HCT116 (cell line): ENCODE measurements at regions not wholly inside any gene's neighbourhood (a gene's known extent, or its start where the extent isn't known, plus 50 kb on each side); places are given as distances from the start of the nearest gene placed in this dataset.

ENCODE experiments used
- ATAC-seq: fragments of 200-7000 bp; cut with Tn5 transposase; 2 replicates; pipeline ENCODE4 v1.9.1; 2020; ENCODE audit warnings: mild to moderate bottlenecking, moderate library complexity
- BruUV-seq: library from RNA; stranded (reverse); fragments of 400-500 nt; replicated peaks from 2 replicates; lab custom pipeline; 2021; lab: Mats Ljungman, UMichigan
- CTCF ChIA-PET: fragments of 300-600 bp; sonication (Branson Sonifier 250); formaldehyde crosslinking; loops from one replicate; lab custom pipeline; 2021; ENCODE audit warnings: antibody characterized with exemption; lab: Charles Lee
- POLR2A ChIA-PET: fragments of 300-600, 350-600 bp; sonication (Branson Sonifier 250); formaldehyde crosslinking; loops from one replicate; lab custom pipeline; 2021; ENCODE audit warnings: antibody characterized with exemption; lab: Charles Lee
- RAD21 ChIA-PET, 2 experiments: fragments of 300-600 bp; sonication (Branson Sonifier 250); formaldehyde crosslinking; loops; one replicate each; lab custom pipeline; 2023; ENCODE audit warnings: low total read pairs in 2 of 2; ENCODE audit not compliant: uncharacterized antibody in 2 of 2, unreplicated experiment in 2 of 2, low non-redundant PET in 1 of 2; lab: Charles Lee
- DNase-seq: peaks from one replicate; pipeline ENCODE4 v3.0.0-alpha.2; 2010; ENCODE audit warnings: low read depth, low spot score
- H2AFZ ChIP-seq: fragments of 200-600 bp; shearing (Covaris generic), sonication (generic); 2 replicates; pipeline ENCODE4 v1.6.1; 2017; ENCODE audit warnings: low read depth, mixed run types, mixed read lengths, antibody characterized with exemption, low read length; ENCODE audit not compliant: poor library complexity, severe bottlenecking
- H3K27ac ChIP-seq: 2 replicates; pipeline ENCODE4 v1.5.1; 2012; ENCODE audit warnings: low read depth, low read length
- H3K27me3 ChIP-seq: fragments of 200-600 bp; sonication (generic); 2 replicates; pipeline ENCODE4 v1.6.1; 2016; ENCODE audit warnings: mixed run types, low read length, mixed read lengths; ENCODE audit not compliant: insufficient read depth
- H3K36me3 ChIP-seq, 2 experiments: fragments of 200-500 bp in 1 of 2; fragments of 200-600 bp in 1 of 2; sonication (Bioruptor generic) in 1 of 2; sonication (generic) in 1 of 2; 2 replicates each; pipeline versions ENCODE4 v1.5.1 to v1.6.1; 2014 to 2016; ENCODE audit warnings: low read length in 2 of 2, inconsistent platforms in 1 of 2, mixed read lengths in 1 of 2, mixed run types in 1 of 2; ENCODE audit not compliant: insufficient read depth in 2 of 2, control insufficient read depth in 1 of 2
- H3K4me1 ChIP-seq, 2 experiments: fragments of 200-600 bp in 1 of 2; sonication (generic) in 1 of 2; 2 replicates each; pipeline versions ENCODE4 v1.5.1 to v1.6.1; 2012 to 2017; ENCODE audit warnings: low read length in 2 of 2, inconsistent platforms in 1 of 2, mild to moderate bottlenecking in 1 of 2, mixed read lengths in 1 of 2, mixed run types in 1 of 2, moderate library complexity in 1 of 2; ENCODE audit not compliant: insufficient read depth in 2 of 2, control insufficient read depth in 1 of 2
- H3K4me2 ChIP-seq: fragments of 200-600 bp; sonication (generic); 2 replicates; pipeline ENCODE4 v1.6.1; 2017; ENCODE audit warnings: mixed run types, low read length, mixed read lengths
- H3K4me3 ChIP-seq, 2 experiments: fragments of 200-600 bp in 1 of 2; sonication (generic) in 1 of 2; replicated peaks in 1 of 2; 2 replicates each; pipeline ENCODE4 v1.5.1; 2011 to 2016; ENCODE audit warnings: low read length in 2 of 2, control low read depth in 1 of 2, low read depth in 1 of 2, mild to moderate bottlenecking in 1 of 2, mixed read lengths in 1 of 2, mixed run types in 1 of 2
- H3K79me2 ChIP-seq: fragments of 200-600 bp; sonication (generic); 2 replicates; pipeline ENCODE4 v1.6.1; 2017; ENCODE audit warnings: mild to moderate bottlenecking, mixed run types, low read length, moderate library complexity, mixed read lengths; ENCODE audit not compliant: insufficient read depth
- H3K9ac ChIP-seq: fragments of 200-600 bp; sonication (generic); 2 replicates; pipeline ENCODE4 v1.6.1; 2016; ENCODE audit warnings: low read length, mixed read lengths
- H3K9me2 ChIP-seq: fragments of 200-600 bp; sonication (generic), shearing (Covaris generic); 2 replicates; pipeline ENCODE4 v1.6.1; 2017; ENCODE audit warnings: mixed run types, mild to moderate bottlenecking, moderate library complexity; ENCODE audit not compliant: insufficient read depth
- H3K9me3 ChIP-seq, 2 experiments: fragments of 200-500 bp in 1 of 2; fragments of 200-600 bp in 1 of 2; sonication (Bioruptor generic) in 1 of 2; sonication (generic) in 1 of 2; 2 replicates each; pipeline ENCODE4 v1.6.1; 2014 to 2017; ENCODE audit warnings: low read length in 2 of 2, mixed read lengths in 2 of 2, inconsistent platforms in 1 of 2, low read depth in 1 of 2, mild to moderate bottlenecking in 1 of 2, mixed run types in 1 of 2, moderate library complexity in 1 of 2; ENCODE audit not compliant: control insufficient read depth in 1 of 2, insufficient read depth in 1 of 2
- H4K20me1 ChIP-seq: fragments of 200-600 bp; sonication (generic), shearing (Covaris generic); 2 replicates; pipeline ENCODE4 v1.6.1; 2017; ENCODE audit warnings: mixed run types, mild to moderate bottlenecking, moderate library complexity; ENCODE audit not compliant: insufficient read depth
- CEBPB ChIP-seq: IDR thresholded peaks from 2 replicates; pipeline ENCODE4 v1.6.1; 2012; ENCODE audit warnings: low read depth
- EGR1 ChIP-seq: IDR thresholded peaks from 2 replicates; pipeline ENCODE4 v1.6.1; 2012; ENCODE audit warnings: low read depth
- ELF1 ChIP-seq: IDR thresholded peaks from 2 replicates; pipeline ENCODE4 v1.6.1; 2012; ENCODE audit warnings: low read depth, borderline replicate concordance
- EZH2 ChIP-seq: fragments of 200-600 bp; sonication (generic); IDR thresholded peaks from 2 replicates; pipeline ENCODE4 v1.6.1; 2017; ENCODE audit warnings: antibody characterized with exemption, mixed run types
- EZH2phosphoT487 ChIP-seq: fragments of 200-600 bp; IDR thresholded peaks from 2 replicates; pipeline ENCODE4 v1.6.1; 2018; ENCODE audit warnings: antibody characterized with exemption, borderline replicate concordance
- FOSL1 ChIP-seq: IDR thresholded peaks from 2 replicates; pipeline ENCODE4 v1.6.1; 2012; ENCODE audit warnings: low read depth
- JUND ChIP-seq: IDR thresholded peaks from 2 replicates; pipeline ENCODE4 v1.6.1; 2012
- POLR2AphosphoS5 ChIP-seq: IDR thresholded peaks from 2 replicates; pipeline ENCODE4 v1.6.1; 2011; ENCODE audit warnings: mild to moderate bottlenecking, low read depth, low read length, moderate library complexity
- RAD21 ChIP-seq: IDR thresholded peaks from 2 replicates; pipeline ENCODE4 v1.6.1; 2012; ENCODE audit warnings: low read depth, mild to moderate bottlenecking
- SIN3A ChIP-seq: IDR thresholded peaks from 2 replicates; pipeline ENCODE4 v1.6.1; 2012; ENCODE audit warnings: low read depth
- SP1 ChIP-seq: IDR thresholded peaks from 2 replicates; pipeline ENCODE4 v1.6.1; 2012; ENCODE audit warnings: low read depth
- SRF ChIP-seq: IDR thresholded peaks from 2 replicates; pipeline ENCODE4 v1.6.1; 2012; ENCODE audit warnings: low read depth
- TCF7L2 ChIP-seq: IDR thresholded peaks from 2 replicates; pipeline ENCODE4 v1.7.0; 2011; ENCODE audit warnings: borderline replicate concordance, inconsistent platforms; ENCODE audit not compliant: insufficient read depth, insufficient read length; ENCODE audit errors: extremely low read depth
- ZFX ChIP-seq: fragments of 450-650 bp; IDR thresholded peaks from 2 replicates; pipeline ENCODE4 v1.6.1; 2017
- ZNF274 ChIP-seq: fragments of 200-500 bp; sonication (Bioruptor generic); IDR thresholded peaks from 2 replicates; pipeline ENCODE4 v1.6.1; 2014; ENCODE audit warnings: mild to moderate bottlenecking, low read depth, low read length, inconsistent platforms
- intact Hi-C: fragments of 100-400 bp; cut with micrococcal nuclease; formaldehyde crosslinking; loops from 2 replicates; pipeline ENCODE4 v1.10.0; 2022
- TF ChIP-seq, protein P1 (sequence below), 3 experiments: fragments of 200-600 bp in 1 of 3; sonication (generic) in 1 of 3; IDR thresholded peaks in 2 of 3; conservative IDR thresholded peaks in 1 of 3; 2 replicates each; pipeline ENCODE4 v1.5.1; 2012 to 2017; ENCODE audit warnings: low read depth in 2 of 3, low read length in 2 of 3, antibody characterized with exemption in 1 of 3, borderline replicate concordance in 1 of 3, control low read depth in 1 of 3, mild to moderate bottlenecking in 1 of 3, mixed read lengths in 1 of 3, mixed run types in 1 of 3, moderate library complexity in 1 of 3; ENCODE audit not compliant: insufficient read depth in 1 of 3
- TF ChIP-seq, protein P2 (sequence below): IDR thresholded peaks from 2 replicates; pipeline ENCODE4 v1.6.1; 2012
- TF ChIP-seq, protein P3 (sequence below): IDR thresholded peaks from 2 replicates; pipeline ENCODE4 v1.6.1; 2011; ENCODE audit warnings: mild to moderate bottlenecking, low read length, moderate library complexity; ENCODE audit not compliant: insufficient replicate concordance; ENCODE audit errors: extremely low read depth

DNA sequence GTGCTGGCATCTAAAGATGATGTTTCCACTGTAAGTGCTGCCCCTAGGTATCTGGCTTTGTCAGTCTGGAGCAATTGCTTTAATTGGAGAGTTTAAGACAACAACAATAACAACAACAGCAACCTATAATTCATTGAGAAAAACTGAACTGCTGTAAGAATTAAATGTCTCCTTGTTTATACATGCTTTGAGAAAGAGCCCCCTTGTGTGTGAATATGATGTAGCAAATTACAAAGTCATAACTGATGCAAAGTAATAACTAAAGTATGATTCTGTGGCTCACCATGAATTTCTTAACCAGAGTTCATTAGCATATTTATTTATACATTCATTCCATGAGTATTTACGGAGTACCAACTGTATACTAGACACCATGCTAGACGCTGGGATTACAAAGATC, 59.2 kb upstream of the PRIMA1 start:
- no peak overlapping the region for H3K4me3 ChIP-seq
- H3K4me2 ChIP-seq = no peak overlapping the region
- no peaks in the 10 kb centered on the region for H3K9me2 ChIP-seq
- ChIA-PET CTCF (no interaction called here), POLR2A (no interaction called here), RAD21 (no interaction called here)
- H3K27ac ChIP-seq = no peak overlapping the region
- H3K79me2 ChIP-seq = no peaks in the 10 kb centered on the region
- H3K4me1 ChIP-seq = no peaks in the 10 kb centered on the region
- no peak for DNase-seq
- no peaks in the 10 kb centered on the region for H3K36me3 ChIP-seq
- TF ChIP-seq ZNF274 (no peak), ELF1 (no peak), CEBPB (no peak), EGR1 (no peak), FOSL1 (no peak), TCF7L2 (no peak), EZH2phosphoT487 (no peak), POLR2AphosphoS5 (no peak), ZFX (no peak), RAD21 (no peak), EZH2 (no peak), SRF (no peak), SIN3A (no peak), JUND (no peak), SP1 (no peak)
- TF ChIP-seq, protein P1, sequence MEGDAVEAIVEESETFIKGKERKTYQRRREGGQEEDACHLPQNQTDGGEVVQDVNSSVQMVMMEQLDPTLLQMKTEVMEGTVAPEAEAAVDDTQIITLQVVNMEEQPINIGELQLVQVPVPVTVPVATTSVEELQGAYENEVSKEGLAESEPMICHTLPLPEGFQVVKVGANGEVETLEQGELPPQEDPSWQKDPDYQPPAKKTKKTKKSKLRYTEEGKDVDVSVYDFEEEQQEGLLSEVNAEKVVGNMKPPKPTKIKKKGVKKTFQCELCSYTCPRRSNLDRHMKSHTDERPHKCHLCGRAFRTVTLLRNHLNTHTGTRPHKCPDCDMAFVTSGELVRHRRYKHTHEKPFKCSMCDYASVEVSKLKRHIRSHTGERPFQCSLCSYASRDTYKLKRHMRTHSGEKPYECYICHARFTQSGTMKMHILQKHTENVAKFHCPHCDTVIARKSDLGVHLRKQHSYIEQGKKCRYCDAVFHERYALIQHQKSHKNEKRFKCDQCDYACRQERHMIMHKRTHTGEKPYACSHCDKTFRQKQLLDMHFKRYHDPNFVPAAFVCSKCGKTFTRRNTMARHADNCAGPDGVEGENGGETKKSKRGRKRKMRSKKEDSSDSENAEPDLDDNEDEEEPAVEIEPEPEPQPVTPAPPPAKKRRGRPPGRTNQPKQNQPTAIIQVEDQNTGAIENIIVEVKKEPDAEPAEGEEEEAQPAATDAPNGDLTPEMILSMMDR (IDR thresholded peaks at IDR 0.05 in 2 of 3, conservative IDR thresholded peaks at IDR 0.05 in 1 of 3; ENCODE audit: borderline replicate concordance in 1 of 3, insufficient read depth in 1 of 3, low read depth in 2 of 3, low read length in 2 of 3) = no peak
- TF ChIP-seq, protein P2, sequence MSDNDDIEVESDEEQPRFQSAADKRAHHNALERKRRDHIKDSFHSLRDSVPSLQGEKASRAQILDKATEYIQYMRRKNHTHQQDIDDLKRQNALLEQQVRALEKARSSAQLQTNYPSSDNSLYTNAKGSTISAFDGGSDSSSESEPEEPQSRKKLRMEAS = no peak
- TF ChIP-seq, protein P3, sequence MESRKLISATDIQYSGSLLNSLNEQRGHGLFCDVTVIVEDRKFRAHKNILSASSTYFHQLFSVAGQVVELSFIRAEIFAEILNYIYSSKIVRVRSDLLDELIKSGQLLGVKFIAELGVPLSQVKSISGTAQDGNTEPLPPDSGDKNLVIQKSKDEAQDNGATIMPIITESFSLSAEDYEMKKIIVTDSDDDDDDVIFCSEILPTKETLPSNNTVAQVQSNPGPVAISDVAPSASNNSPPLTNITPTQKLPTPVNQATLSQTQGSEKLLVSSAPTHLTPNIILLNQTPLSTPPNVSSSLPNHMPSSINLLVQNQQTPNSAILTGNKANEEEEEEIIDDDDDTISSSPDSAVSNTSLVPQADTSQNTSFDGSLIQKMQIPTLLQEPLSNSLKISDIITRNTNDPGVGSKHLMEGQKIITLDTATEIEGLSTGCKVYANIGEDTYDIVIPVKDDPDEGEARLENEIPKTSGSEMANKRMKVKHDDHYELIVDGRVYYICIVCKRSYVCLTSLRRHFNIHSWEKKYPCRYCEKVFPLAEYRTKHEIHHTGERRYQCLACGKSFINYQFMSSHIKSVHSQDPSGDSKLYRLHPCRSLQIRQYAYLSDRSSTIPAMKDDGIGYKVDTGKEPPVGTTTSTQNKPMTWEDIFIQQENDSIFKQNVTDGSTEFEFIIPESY = no peak
- H3K9me3 ChIP-seq = no peaks in the 10 kb centered on the region
- H3K27me3 ChIP-seq = peaks cover 46% of the 10 kb centered on the region
- H4K20me1 ChIP-seq = no peaks in the 10 kb centered on the region
- H2AFZ ChIP-seq = no peak overlapping the region
- ATAC-seq = no peak
- no TSS peak for BruUV-seq
- H3K9ac ChIP-seq = no peak overlapping the region
- intact Hi-C loops = no loop called here
